ENCODE measurements at regions not wholly inside any gene's neighbourhood (a gene's known extent, or its start where the extent isn't known, plus 50 kb on each side); places are given as distances from the start of the nearest gene placed in this dataset.

DNA sequence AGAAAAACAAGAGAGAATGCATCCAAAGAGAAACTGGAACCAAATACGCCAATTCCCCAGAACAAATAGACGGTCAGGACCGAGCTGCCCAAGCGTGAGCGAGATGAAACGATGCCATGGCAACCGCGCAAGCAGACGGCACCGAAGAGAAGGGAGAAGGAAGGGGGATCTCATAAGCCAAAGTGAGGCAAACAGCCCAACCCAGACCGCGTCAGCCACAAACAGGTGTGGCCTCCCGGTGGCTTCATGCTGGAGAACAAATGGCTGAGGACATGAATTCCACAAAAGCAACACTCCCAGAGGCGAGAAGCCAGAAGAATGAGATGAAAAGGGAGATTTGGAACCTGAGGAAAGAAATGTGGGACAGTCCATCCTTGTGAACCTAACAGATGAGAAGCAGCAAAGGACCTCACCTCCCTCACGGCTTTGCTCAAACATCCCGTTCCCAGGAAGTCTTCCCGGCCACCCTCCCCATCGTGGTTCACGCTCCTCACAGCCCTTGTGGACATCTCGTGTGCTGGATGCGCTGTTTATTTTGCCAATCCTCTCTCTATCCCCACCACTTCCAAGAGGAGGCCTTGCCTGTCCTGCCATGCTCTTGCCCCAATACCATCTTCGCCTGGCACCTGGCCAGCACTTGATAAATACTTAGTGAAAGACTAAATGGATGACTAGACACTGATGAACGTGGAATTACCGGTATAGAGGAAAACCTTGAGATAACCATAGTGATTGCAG is 89.1 kb upstream of the RTL6 start:
- no peaks in the 10 kb centered on the region for H3K9me3 ChIP-seq (ENCODE audit: control insufficient read depth in 2 of 2, low read length in 2 of 2)
- no peaks in the 10 kb centered on the region for H3K36me3 ChIP-seq (ENCODE audit: control insufficient read depth, insufficient read depth, low read length)
- DNase-seq = no peak
- Mint-ChIP-seq H3K27me3 (peaks cover 16% of the 10 kb centered on the region), H3K4me1 (peaks cover 0 to 5% (median 0%) of the 10 kb centered on the region in 4 donors), H3K9me3 (peaks cover 0 to 3% (median 0%) of the 10 kb centered on the region in 7 donors), H3K36me3 (no peaks in the 10 kb centered on the region), H3K4me3 (peak overlapping the region in 1 of 4 donors; percentile 43), H3K27ac (peak overlapping the region in 1 of 3 donors; percentile 23)
- no peak overlapping the region for H3K27ac ChIP-seq (ENCODE audit: insufficient read depth, low read length, poor library complexity, severe bottlenecking)
- no peaks in the 10 kb centered on the region for H3K27me3 ChIP-seq (ENCODE audit: control insufficient read depth, insufficient read depth, low read length)
- no peak for ATAC-seq (ENCODE audit: low read depth in 2 of 2)
- no peaks in the 10 kb centered on the region for H3K4me1 ChIP-seq (ENCODE audit: control insufficient read depth, insufficient read depth, low read length, poor library complexity, severe bottlenecking)
- no peak overlapping the region for H3K4me3 ChIP-seq (ENCODE audit: low read depth, low read length)

DNA sequence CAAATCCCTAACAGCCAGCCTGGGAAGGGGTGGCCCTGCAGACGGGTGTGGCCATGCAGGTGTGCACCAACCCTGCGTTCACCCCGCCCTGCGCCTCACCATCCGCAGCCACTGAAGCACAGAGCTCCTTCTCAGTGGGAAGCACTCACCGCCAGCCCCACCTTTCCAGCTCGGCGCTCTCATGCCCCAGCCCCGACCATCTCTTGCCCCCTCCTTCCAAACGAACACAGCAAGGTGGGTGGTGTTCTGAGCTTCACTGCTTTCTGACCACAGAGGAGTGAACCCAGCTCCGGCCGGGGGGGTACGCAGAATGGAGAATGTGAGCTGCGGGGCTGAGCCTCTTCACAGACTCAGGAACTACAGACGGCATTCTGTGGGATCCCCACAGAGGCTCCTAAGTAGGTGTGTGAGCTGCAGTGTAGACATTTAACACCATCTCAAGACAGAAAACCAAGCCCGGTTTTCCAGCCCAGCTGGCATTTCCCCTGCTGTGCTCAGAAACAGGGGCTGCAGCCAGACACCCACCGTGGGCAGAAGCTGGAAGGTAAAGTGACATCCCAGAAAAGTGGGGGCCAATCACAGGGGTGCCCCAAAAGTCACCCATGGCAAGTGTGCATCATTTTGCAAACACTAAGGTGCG is 88.4 kb upstream of the RTL6 start:
- peaks cover 0 to 5% (median 0%) of the 10 kb centered on the region in 4 donors for H3K4me1 Mint-ChIP-seq
- no peak overlapping the region for H3K27ac Mint-ChIP-seq
- Histone ChIP-seq H3K36me3 (ENCODE audit: control insufficient read depth, insufficient read depth, low read length) (no peaks in the 10 kb centered on the region), H3K9me3 (ENCODE audit: control insufficient read depth in 2 of 2, low read length in 2 of 2) (no peaks in the 10 kb centered on the region), H3K27me3 (ENCODE audit: control insufficient read depth, insufficient read depth, low read length) (no peaks in the 10 kb centered on the region), H3K27ac (ENCODE audit: insufficient read depth, low read length, poor library complexity, severe bottlenecking) (no peak overlapping the region), H3K4me3 (ENCODE audit: low read depth, low read length) (no peak overlapping the region), H3K4me1 (ENCODE audit: control insufficient read depth, insufficient read depth, low read length, poor library complexity, severe bottlenecking) (no peaks in the 10 kb centered on the region)
- ATAC-seq (ENCODE audit: low read depth in 2 of 2) (no peak), DNase-seq (no peak)
- peaks cover 0 to 3% (median 0%) of the 10 kb centered on the region in 7 donors for H3K9me3 Mint-ChIP-seq
- H3K4me3 Mint-ChIP-seq = peak overlapping the region in 1 of 4 donors; percentile 43
- H3K27me3 Mint-ChIP-seq = peaks cover 16% of the 10 kb centered on the region
- no peaks in the 10 kb centered on the region for H3K36me3 Mint-ChIP-seq

DNA sequence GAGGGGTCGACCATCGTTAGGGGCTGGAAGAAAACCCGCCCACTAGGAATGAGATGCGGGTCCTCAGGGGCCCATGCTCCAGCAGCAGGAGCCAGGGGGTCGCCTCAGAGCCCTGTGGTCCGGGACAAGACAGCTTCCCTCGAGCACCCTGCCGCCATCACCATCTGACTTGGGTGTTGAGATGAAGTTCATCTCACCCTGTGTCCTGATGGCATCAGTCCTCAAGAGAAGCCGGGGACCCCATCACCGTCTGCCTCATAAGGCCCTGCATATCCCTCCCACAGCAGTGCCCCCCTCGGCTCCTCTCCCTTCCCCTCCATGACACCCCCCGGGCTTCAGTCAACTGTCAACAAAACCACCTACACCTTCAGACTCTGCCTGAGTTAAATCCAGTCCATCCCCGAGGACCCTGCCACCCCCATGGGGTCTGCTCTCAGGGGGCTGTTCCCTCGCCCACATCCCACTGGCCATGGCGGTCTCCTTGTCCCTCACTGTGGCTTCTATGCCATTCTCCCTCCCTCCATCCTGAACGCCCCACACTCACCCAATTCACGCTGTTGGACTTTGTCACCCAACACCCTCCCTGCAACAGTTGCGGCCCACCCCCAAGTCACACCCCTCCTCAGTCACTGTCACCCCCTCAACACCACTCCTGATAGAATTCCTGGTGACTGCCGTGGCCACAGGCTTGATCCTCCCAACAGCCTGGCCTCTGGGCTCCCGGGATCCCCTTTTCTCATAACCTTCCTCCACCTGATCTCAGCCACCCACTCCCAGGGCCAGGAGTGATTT is 87.7 kb upstream of the RTL6 start:
- Mint-ChIP-seq H3K27ac (no peak overlapping the region), H3K4me1 (peaks cover 0 to 5% (median 0%) of the 10 kb centered on the region in 4 donors), H3K9me3 (peaks cover 0 to 3% (median 0%) of the 10 kb centered on the region in 7 donors), H3K27me3 (peaks cover 16% of the 10 kb centered on the region), H3K36me3 (no peaks in the 10 kb centered on the region), H3K4me3 (no peak overlapping the region)
- no peak for ATAC-seq (ENCODE audit: low read depth in 2 of 2)
- no peaks in the 10 kb centered on the region for H3K36me3 ChIP-seq (ENCODE audit: control insufficient read depth, insufficient read depth, low read length)
- H3K9me3 ChIP-seq (ENCODE audit: control insufficient read depth in 2 of 2, low read length in 2 of 2) = no peaks in the 10 kb centered on the region
- H3K4me3 ChIP-seq (ENCODE audit: low read depth, low read length) = no peak overlapping the region
- H3K4me1 ChIP-seq (ENCODE audit: control insufficient read depth, insufficient read depth, low read length, poor library complexity, severe bottlenecking) = no peaks in the 10 kb centered on the region
- DNase-seq = no peak
- H3K27me3 ChIP-seq (ENCODE audit: control insufficient read depth, insufficient read depth, low read length) = no peaks in the 10 kb centered on the region
- H3K27ac ChIP-seq (ENCODE audit: insufficient read depth, low read length, poor library complexity, severe bottlenecking) = no peak overlapping the region

DNA sequence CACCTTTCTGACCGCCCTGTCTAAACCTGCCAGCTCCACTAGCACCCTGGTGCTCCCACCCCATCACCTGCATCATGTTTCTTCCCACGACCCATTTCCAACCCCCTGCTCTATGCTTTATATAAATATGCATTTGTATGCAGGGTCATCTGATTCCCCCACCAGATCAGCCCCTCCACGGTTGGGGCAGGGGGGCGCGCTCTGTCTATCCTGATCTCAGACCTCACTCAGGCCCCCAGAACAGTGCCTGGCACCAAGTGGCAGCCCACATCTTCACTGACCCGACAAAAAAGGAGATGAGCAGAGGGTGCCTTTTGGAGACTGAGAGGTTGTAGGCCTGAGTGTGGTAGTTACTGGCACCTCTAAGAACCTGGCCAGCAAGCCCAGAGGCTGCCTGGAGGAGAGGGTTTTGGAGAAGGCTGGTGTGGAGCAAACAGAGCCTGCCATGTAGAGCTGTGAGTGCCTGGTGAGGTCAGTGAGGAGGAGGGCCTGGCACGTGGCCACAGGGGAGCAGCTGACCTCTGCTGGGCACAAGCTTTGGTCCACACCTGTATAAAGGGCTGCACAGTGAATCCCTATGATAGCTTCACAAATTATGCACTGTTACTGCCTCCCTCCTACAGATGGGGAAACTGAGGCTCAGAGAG is 86.3 kb upstream of the RTL6 start:
- Mint-ChIP-seq H3K27me3 (peaks cover 16% of the 10 kb centered on the region), H3K27ac (no peak overlapping the region), H3K36me3 (no peaks in the 10 kb centered on the region), H3K9me3 (peaks cover 0 to 2% (median 0%) of the 10 kb centered on the region in 7 donors), H3K4me1 (peaks cover 0 to 5% (median 0%) of the 10 kb centered on the region in 4 donors), H3K4me3 (no peak overlapping the region)
- DNase-seq (no peak), ATAC-seq (ENCODE audit: low read depth in 2 of 2) (no peak)
- Histone ChIP-seq H3K36me3 (ENCODE audit: control insufficient read depth, insufficient read depth, low read length) (no peaks in the 10 kb centered on the region), H3K27me3 (ENCODE audit: control insufficient read depth, insufficient read depth, low read length) (no peaks in the 10 kb centered on the region), H3K9me3 (ENCODE audit: control insufficient read depth in 2 of 2, low read length in 2 of 2) (no peaks in the 10 kb centered on the region), H3K4me3 (ENCODE audit: low read depth, low read length) (no peak overlapping the region), H3K4me1 (ENCODE audit: control insufficient read depth, insufficient read depth, low read length, poor library complexity, severe bottlenecking) (no peaks in the 10 kb centered on the region), H3K27ac (ENCODE audit: insufficient read depth, low read length, poor library complexity, severe bottlenecking) (no peak overlapping the region)

DNA sequence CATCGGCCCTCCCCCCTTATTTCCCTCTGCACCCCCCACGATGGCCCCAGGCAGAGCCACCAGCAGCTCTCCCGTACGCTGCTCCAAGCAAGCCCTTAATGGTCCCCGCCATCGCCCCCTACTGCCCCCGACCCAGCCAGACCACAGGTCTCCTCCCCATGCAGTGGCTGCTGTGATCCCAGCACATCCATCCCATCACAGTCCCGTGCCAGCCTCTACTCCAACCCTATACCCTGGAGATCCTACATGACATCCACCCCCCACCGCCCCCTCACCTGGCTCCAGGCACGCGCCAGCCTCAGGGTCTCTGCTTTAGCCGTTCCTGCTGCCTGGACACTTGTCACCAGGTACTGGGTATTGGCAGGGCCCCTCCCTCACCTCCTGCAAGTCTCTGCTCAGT is 85.8 kb upstream of the RTL6 start:
- peaks cover 17% of the 10 kb centered on the region for H3K27me3 Mint-ChIP-seq
- no peak overlapping the region for H3K4me3 ChIP-seq (ENCODE audit: low read depth, low read length)
- H3K4me1 Mint-ChIP-seq = peaks cover 0 to 5% (median 0%) of the 10 kb centered on the region in 4 donors
- no peaks in the 10 kb centered on the region for H3K9me3 ChIP-seq (ENCODE audit: control insufficient read depth in 2 of 2, low read length in 2 of 2)
- H3K36me3 Mint-ChIP-seq = no peaks in the 10 kb centered on the region
- no peak overlapping the region for H3K4me3 Mint-ChIP-seq
- no peaks in the 10 kb centered on the region for H3K4me1 ChIP-seq (ENCODE audit: control insufficient read depth, insufficient read depth, low read length, poor library complexity, severe bottlenecking)
- H3K27me3 ChIP-seq (ENCODE audit: control insufficient read depth, insufficient read depth, low read length) = no peaks in the 10 kb centered on the region
- no peak overlapping the region for H3K27ac ChIP-seq (ENCODE audit: insufficient read depth, low read length, poor library complexity, severe bottlenecking)
- peaks cover 0 to 1% (median 0%) of the 10 kb centered on the region in 7 donors for H3K9me3 Mint-ChIP-seq
- no peak overlapping the region for H3K27ac Mint-ChIP-seq
- no peak for DNase-seq
- H3K36me3 ChIP-seq (ENCODE audit: control insufficient read depth, insufficient read depth, low read length) = no peaks in the 10 kb centered on the region
- ATAC-seq (ENCODE audit: low read depth in 2 of 2) = no peak

DNA sequence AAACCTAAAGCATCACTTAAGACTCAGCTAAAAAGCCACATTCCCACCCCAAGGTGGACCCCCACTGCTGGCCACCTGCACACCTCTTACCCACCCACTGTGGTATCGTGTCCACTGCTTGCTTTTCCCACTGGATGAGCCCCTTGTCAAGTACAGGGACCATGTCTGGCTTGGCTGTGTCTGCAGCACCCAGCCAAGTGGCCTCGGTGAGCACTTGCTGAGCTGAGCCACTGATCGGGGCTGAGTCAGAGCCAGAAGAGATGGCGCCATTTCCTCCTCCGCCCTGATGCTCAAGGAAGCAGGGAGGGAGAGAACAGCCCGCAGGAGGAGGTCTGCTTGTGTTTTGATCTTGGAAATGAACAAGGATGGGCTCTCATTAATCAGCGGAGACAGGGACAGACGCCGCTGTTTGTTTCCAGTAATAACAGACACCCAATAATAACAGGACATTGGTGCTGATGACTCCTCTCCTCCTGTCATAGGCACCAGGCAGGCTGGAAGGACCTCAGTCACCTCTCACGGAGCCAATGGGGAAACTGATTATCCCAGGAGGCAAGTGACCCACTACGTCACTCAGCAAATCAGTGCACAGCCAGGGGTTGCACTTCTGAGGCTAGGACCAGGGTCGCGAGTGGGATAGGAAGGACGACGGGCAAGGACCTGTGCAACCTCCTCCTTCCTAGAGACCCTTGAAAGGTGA is 85.2 kb upstream of the RTL6 start:
- H3K36me3 ChIP-seq (ENCODE audit: control insufficient read depth, insufficient read depth, low read length) = no peaks in the 10 kb centered on the region
- Mint-ChIP-seq H3K27ac (no peak overlapping the region), H3K9me3 (peaks cover 0 to 2% (median 0%) of the 10 kb centered on the region in 7 donors), H3K36me3 (no peaks in the 10 kb centered on the region), H3K4me3 (no peak overlapping the region), H3K4me1 (peaks cover 0 to 5% (median 0%) of the 10 kb centered on the region in 4 donors), H3K27me3 (peaks cover 19% of the 10 kb centered on the region)
- no peak overlapping the region for H3K4me3 ChIP-seq (ENCODE audit: low read depth, low read length)
- no peak overlapping the region for H3K27ac ChIP-seq (ENCODE audit: insufficient read depth, low read length, poor library complexity, severe bottlenecking)
- no peaks in the 10 kb centered on the region for H3K9me3 ChIP-seq (ENCODE audit: control insufficient read depth in 2 of 2, low read length in 2 of 2)
- no peak for ATAC-seq (ENCODE audit: low read depth in 2 of 2)
- no peaks in the 10 kb centered on the region for H3K27me3 ChIP-seq (ENCODE audit: control insufficient read depth, insufficient read depth, low read length)
- DNase-seq = no peak
- H3K4me1 ChIP-seq (ENCODE audit: control insufficient read depth, insufficient read depth, low read length, poor library complexity, severe bottlenecking) = no peaks in the 10 kb centered on the region

DNA sequence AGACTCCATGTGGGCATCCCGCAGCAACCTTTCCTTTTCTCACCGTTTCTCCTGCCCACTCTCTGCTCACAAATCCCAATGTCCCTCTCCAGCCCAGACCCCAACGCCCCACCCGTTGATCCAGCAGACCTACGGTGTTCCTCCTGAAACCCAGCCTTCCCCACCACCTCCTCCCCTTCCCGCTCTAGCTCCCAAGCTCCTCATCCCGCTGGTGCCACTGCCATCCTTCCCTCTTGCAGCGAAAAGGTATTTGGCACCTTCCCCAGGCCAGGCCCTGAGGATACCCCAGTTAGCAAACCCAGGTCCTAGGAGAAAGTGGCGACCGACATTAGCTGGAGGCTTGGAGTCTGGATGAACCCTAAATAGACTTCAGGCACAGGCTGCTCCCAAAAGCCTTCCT is 84.0 kb upstream of the RTL6 start:
- no peak overlapping the region for H3K4me3 ChIP-seq (ENCODE audit: low read depth, low read length)
- peaks cover 0 to 5% (median 0%) of the 10 kb centered on the region in 4 donors for H3K4me1 Mint-ChIP-seq
- DNase-seq (no peak), ATAC-seq (ENCODE audit: low read depth in 2 of 2) (no peak)
- no peaks in the 10 kb centered on the region for H3K36me3 Mint-ChIP-seq
- H3K27me3 ChIP-seq (ENCODE audit: control insufficient read depth, insufficient read depth, low read length) = no peaks in the 10 kb centered on the region
- H3K27ac Mint-ChIP-seq = no peak overlapping the region
- H3K27ac ChIP-seq (ENCODE audit: insufficient read depth, low read length, poor library complexity, severe bottlenecking) = no peak overlapping the region
- H3K4me3 Mint-ChIP-seq = no peak overlapping the region
- H3K36me3 ChIP-seq (ENCODE audit: control insufficient read depth, insufficient read depth, low read length) = no peaks in the 10 kb centered on the region
- no peaks in the 10 kb centered on the region for H3K9me3 ChIP-seq (ENCODE audit: control insufficient read depth in 2 of 2, low read length in 2 of 2)
- no peaks in the 10 kb centered on the region for H3K4me1 ChIP-seq (ENCODE audit: control insufficient read depth, insufficient read depth, low read length, poor library complexity, severe bottlenecking)
- peaks cover 0 to 2% (median 0%) of the 10 kb centered on the region in 7 donors for H3K9me3 Mint-ChIP-seq
- peaks cover 11% of the 10 kb centered on the region for H3K27me3 Mint-ChIP-seq

All from CD4-positive, CD25-positive, alpha-beta regulatory T cell (primary cell).